Lung microvascular endothelial cell (primary cell): ENCODE measurements at regions not wholly inside any gene's neighbourhood (a gene's known extent, or its start where the extent isn't known, plus 50 kb on each side); places are given as distances from the start of the nearest gene placed in this dataset.

Experiments
- DNase-seq, 2 donors: peaks; one replicate each; pipeline versions ENCODE4 v3.0.0 to v3.0.0-alpha.2; 2010; ENCODE audit warnings: low read depth in 2 of 2

- DNase-seq, result no peak
Observed at GRCh38 chr12:95411466-95411865, 62.5 kb upstream of the METAP2 start.

GRCh38 chr12:95412482-95413311 is 61.3 kb upstream of the METAP2 start:
- no peak for DNase-seq

GRCh38 chr12:95413576-95413975 is 60.4 kb upstream of the METAP2 start:
- DNase-seq, result no peak

GRCh38 chr12:95415451-95415850 is 58.5 kb upstream of the METAP2 start:
- DNase-seq, result no peak

GRCh38 chr12:95416111-95416636 is 57.8 kb upstream of the METAP2 start:
- no peak for DNase-seq

GRCh38 chr12:95417372-95417771 is 56.6 kb upstream of the METAP2 start:
- DNase-seq, result no peak

- no peak for DNase-seq
Observed at GRCh38 chr12:95418142-95418541, 55.8 kb upstream of the METAP2 start.
